Smooth muscle cell (in vitro differentiated cells): ENCODE measurements at regions not wholly inside any gene's neighbourhood (a gene's known extent, or its start where the extent isn't known, plus 50 kb on each side); places are given as distances from the start of the nearest gene placed in this dataset.

Source experiments
- DNase-seq: peaks from one replicate; lab custom pipeline; 2025; ENCODE audit not compliant: unreplicated experiment; lab: John Stamatoyannopoulos, UW
- H2AFZ ChIP-seq: fragments of 200-600 bp; sonication (generic); 2 replicates; pipeline ENCODE4 v1.6.0; 2016; ENCODE audit warnings: antibody characterized with exemption, low read depth, mild to moderate bottlenecking
- H3F3A ChIP-seq: fragments of 200-600 bp; sonication (generic); 2 replicates; pipeline ENCODE4 v1.6.0; 2017; ENCODE audit warnings: antibody characterized with exemption, low read depth
- H3K27ac ChIP-seq: fragments of 200-600 bp; sonication (generic); 2 replicates; pipeline ENCODE4 v1.5.1; 2016; ENCODE audit warnings: low read depth, mild to moderate bottlenecking
- H3K27me3 ChIP-seq: fragments of 200-600 bp; sonication (generic); 2 replicates; pipeline ENCODE4 v1.6.1; 2016; ENCODE audit warnings: low read depth, mild to moderate bottlenecking
- H3K36me3 ChIP-seq: fragments of 200-600 bp; sonication (generic); 2 replicates; pipeline ENCODE4 v1.5.1; 2016; ENCODE audit warnings: low read depth
- H3K4me1 ChIP-seq: fragments of 200-600 bp; sonication (generic); 2 replicates; pipeline ENCODE4 v1.5.1; 2016; ENCODE audit warnings: low read depth
- H3K4me2 ChIP-seq: fragments of 200-600 bp; sonication (generic); 2 replicates; pipeline ENCODE4 v1.6.0; 2016; ENCODE audit warnings: mild to moderate bottlenecking
- H3K4me3 ChIP-seq: fragments of 200-600 bp; sonication (generic); 2 replicates; pipeline ENCODE4 v1.5.1; 2016; ENCODE audit warnings: mild to moderate bottlenecking
- H3K79me2 ChIP-seq: fragments of 200-600 bp; sonication (generic); 2 replicates; pipeline ENCODE4 v1.6.0; 2016; ENCODE audit warnings: low read depth, mild to moderate bottlenecking
- H3K9ac ChIP-seq: fragments of 200-600 bp; sonication (generic); 2 replicates; pipeline ENCODE4 v1.6.0; 2016; ENCODE audit warnings: low read depth
- H3K9me3 ChIP-seq: fragments of 200-600 bp; sonication (generic); replicated peaks from 2 replicates; pipeline ENCODE4 v1.5.1; 2016; ENCODE audit warnings: low read depth
- H4K20me1 ChIP-seq: fragments of 200-600 bp; sonication (generic); 2 replicates; pipeline ENCODE4 v1.6.0; 2016; ENCODE audit warnings: low read depth
- CTCF ChIP-seq: fragments of 200-600 bp; sonication (generic); IDR thresholded peaks from 2 replicates; pipeline ENCODE4 v1.5.1; 2017; ENCODE audit warnings: borderline replicate concordance, mild to moderate bottlenecking, antibody characterized with exemption; ENCODE audit not compliant: insufficient read depth, poor library complexity, severe bottlenecking
- WGBS: methylation state at CpG from one replicate; pipeline ENCODE4 v1.1.7; 2016; ENCODE audit warnings: low lambda C conversion rate; 5-methylcytosine and 5-hydroxymethylcytosine counted together

DNA sequence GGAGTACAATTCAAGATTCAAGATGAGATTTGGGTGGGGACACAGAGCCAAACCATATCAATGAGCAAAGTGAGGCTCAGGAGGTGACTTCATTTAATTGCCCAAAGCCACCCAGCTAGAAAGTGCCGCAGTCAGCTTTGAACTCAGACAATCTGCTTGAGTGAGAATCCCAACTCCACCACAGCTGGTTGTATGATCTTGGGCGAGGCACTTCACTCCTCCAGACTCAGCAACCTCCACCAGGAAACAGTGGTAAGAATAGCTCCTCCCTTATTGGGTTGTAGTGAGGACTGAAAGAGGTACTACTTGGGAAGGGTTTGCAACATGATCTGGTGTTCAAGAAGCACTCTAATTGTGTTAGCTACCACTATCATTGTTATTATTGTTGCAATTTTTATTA is 129.2 kb upstream of the RFLNA start:
- Histone ChIP-seq H4K20me1 (no peaks in the 10 kb centered on the region), H3K79me2 (no peaks in the 10 kb centered on the region), H3F3A (no peaks in the 10 kb centered on the region), H3K4me1 (peaks cover under 1% of the 10 kb centered on the region), H2AFZ (no peak overlapping the region), H3K27ac (no peak overlapping the region), H3K9ac (no peak overlapping the region), H3K27me3 (no peaks in the 10 kb centered on the region), H3K36me3 (no peaks in the 10 kb centered on the region), H3K9me3 (no peaks in the 10 kb centered on the region), H3K4me2 (no peak overlapping the region), H3K4me3 (no peak overlapping the region)
- 86% methylated on average over 2 of the region's 2 CpGs for WGBS
- no peak for TF ChIP-seq CTCF
- DNase-seq = no peak

DNA sequence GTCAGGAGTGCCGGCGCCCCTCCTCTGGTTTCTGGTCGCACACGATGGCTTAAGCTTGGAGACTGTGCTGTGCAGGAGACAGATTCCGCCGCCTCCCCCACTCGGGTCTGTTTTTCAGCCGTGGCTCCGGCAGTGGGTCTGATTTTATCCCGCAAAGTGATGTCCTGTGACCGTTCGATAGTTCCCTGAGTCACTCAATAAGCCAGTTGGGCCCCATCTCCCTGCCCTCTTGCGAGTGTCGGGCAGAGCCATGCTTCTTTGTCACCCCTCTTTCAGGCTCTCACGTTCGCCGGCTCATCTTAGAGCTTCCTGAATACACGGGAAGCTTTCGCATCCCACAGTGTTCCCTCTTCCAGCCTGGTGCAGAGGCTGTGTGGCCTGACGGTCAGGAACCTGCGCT is 127.8 kb upstream of the RFLNA start:
- Histone ChIP-seq H3K27ac (no peak overlapping the region), H3K9me3 (no peaks in the 10 kb centered on the region), H2AFZ (no peak overlapping the region), H3K79me2 (no peaks in the 10 kb centered on the region), H3K4me3 (no peak overlapping the region), H3F3A (no peaks in the 10 kb centered on the region), H3K27me3 (no peaks in the 10 kb centered on the region), H4K20me1 (no peaks in the 10 kb centered on the region), H3K9ac (no peak overlapping the region), H3K4me2 (no peak overlapping the region), H3K36me3 (no peaks in the 10 kb centered on the region), H3K4me1 (no peaks in the 10 kb centered on the region)
- TF ChIP-seq CTCF = no peak
- no peak for DNase-seq
- WGBS = 97% methylated on average over 20 of the region's 21 CpGs

GRCh38 chr12:124168016-124168786 is 126.7 kb upstream of the RFLNA start:
- 89% methylated on average over 8 of the region's 8 CpGs for WGBS
- Histone ChIP-seq H3F3A (no peaks in the 10 kb centered on the region), H3K79me2 (no peaks in the 10 kb centered on the region), H3K36me3 (no peaks in the 10 kb centered on the region), H3K9ac (no peak overlapping the region), H3K27ac (no peak overlapping the region), H3K4me2 (no peak overlapping the region), H4K20me1 (no peaks in the 10 kb centered on the region), H3K27me3 (no peaks in the 10 kb centered on the region), H3K4me1 (no peaks in the 10 kb centered on the region), H2AFZ (no peak overlapping the region), H3K4me3 (no peak overlapping the region), H3K9me3 (no peaks in the 10 kb centered on the region)
- DNase-seq = no peak
- TF ChIP-seq CTCF = no peak
